HCT116 (cell line): ENCODE measurements at regions not wholly inside any gene's neighbourhood (a gene's known extent, or its start where the extent isn't known, plus 50 kb on each side); places are given as distances from the start of the nearest gene placed in this dataset.
"Not testable (repeated sequence)": the region's sequence is repeated elsewhere in the genome, so short reads cannot be mapped to it uniquely, and the experiment has no call there.

ENCODE experiments used
- ATAC-seq: fragments of 200-7000 bp; cut with Tn5 transposase; 2 replicates; pipeline ENCODE4 v1.9.1; 2020; ENCODE audit warnings: mild to moderate bottlenecking, moderate library complexity
- BruUV-seq: library from RNA; stranded (reverse); fragments of 400-500 nt; replicated peaks from 2 replicates; lab custom pipeline; 2021; lab: Mats Ljungman, UMichigan
- CTCF ChIA-PET: fragments of 300-600 bp; sonication (Branson Sonifier 250); formaldehyde crosslinking; loops from one replicate; lab custom pipeline; 2021; ENCODE audit warnings: antibody characterized with exemption; lab: Charles Lee
- POLR2A ChIA-PET: fragments of 300-600, 350-600 bp; sonication (Branson Sonifier 250); formaldehyde crosslinking; loops from one replicate; lab custom pipeline; 2021; ENCODE audit warnings: antibody characterized with exemption; lab: Charles Lee
- RAD21 ChIA-PET, 2 experiments: fragments of 300-600 bp; sonication (Branson Sonifier 250); formaldehyde crosslinking; loops; one replicate each; lab custom pipeline; 2023; ENCODE audit warnings: low total read pairs in 2 of 2; ENCODE audit not compliant: uncharacterized antibody in 2 of 2, unreplicated experiment in 2 of 2, low non-redundant PET in 1 of 2; lab: Charles Lee
- DNase-seq: peaks from one replicate; pipeline ENCODE4 v3.0.0-alpha.2; 2010; ENCODE audit warnings: low read depth, low spot score
- H2AFZ ChIP-seq: fragments of 200-600 bp; shearing (Covaris generic), sonication (generic); 2 replicates; pipeline ENCODE4 v1.6.1; 2017; ENCODE audit warnings: low read depth, mixed run types, mixed read lengths, antibody characterized with exemption, low read length; ENCODE audit not compliant: poor library complexity, severe bottlenecking
- H3K27ac ChIP-seq: 2 replicates; pipeline ENCODE4 v1.5.1; 2012; ENCODE audit warnings: low read depth, low read length
- H3K27me3 ChIP-seq: fragments of 200-600 bp; sonication (generic); 2 replicates; pipeline ENCODE4 v1.6.1; 2016; ENCODE audit warnings: mixed run types, low read length, mixed read lengths; ENCODE audit not compliant: insufficient read depth
- H3K36me3 ChIP-seq, 2 experiments: fragments of 200-500 bp in 1 of 2; fragments of 200-600 bp in 1 of 2; sonication (Bioruptor generic) in 1 of 2; sonication (generic) in 1 of 2; 2 replicates each; pipeline versions ENCODE4 v1.5.1 to v1.6.1; 2014 to 2016; ENCODE audit warnings: low read length in 2 of 2, inconsistent platforms in 1 of 2, mixed read lengths in 1 of 2, mixed run types in 1 of 2; ENCODE audit not compliant: insufficient read depth in 2 of 2, control insufficient read depth in 1 of 2
- H3K4me1 ChIP-seq, 2 experiments: fragments of 200-600 bp in 1 of 2; sonication (generic) in 1 of 2; 2 replicates each; pipeline versions ENCODE4 v1.5.1 to v1.6.1; 2012 to 2017; ENCODE audit warnings: low read length in 2 of 2, inconsistent platforms in 1 of 2, mild to moderate bottlenecking in 1 of 2, mixed read lengths in 1 of 2, mixed run types in 1 of 2, moderate library complexity in 1 of 2; ENCODE audit not compliant: insufficient read depth in 2 of 2, control insufficient read depth in 1 of 2
- H3K4me2 ChIP-seq: fragments of 200-600 bp; sonication (generic); 2 replicates; pipeline ENCODE4 v1.6.1; 2017; ENCODE audit warnings: mixed run types, low read length, mixed read lengths
- H3K4me3 ChIP-seq, 2 experiments: fragments of 200-600 bp in 1 of 2; sonication (generic) in 1 of 2; replicated peaks in 1 of 2; 2 replicates each; pipeline ENCODE4 v1.5.1; 2011 to 2016; ENCODE audit warnings: low read length in 2 of 2, control low read depth in 1 of 2, low read depth in 1 of 2, mild to moderate bottlenecking in 1 of 2, mixed read lengths in 1 of 2, mixed run types in 1 of 2
- H3K79me2 ChIP-seq: fragments of 200-600 bp; sonication (generic); 2 replicates; pipeline ENCODE4 v1.6.1; 2017; ENCODE audit warnings: mild to moderate bottlenecking, mixed run types, low read length, moderate library complexity, mixed read lengths; ENCODE audit not compliant: insufficient read depth
- H3K9ac ChIP-seq: fragments of 200-600 bp; sonication (generic); 2 replicates; pipeline ENCODE4 v1.6.1; 2016; ENCODE audit warnings: low read length, mixed read lengths
- H3K9me2 ChIP-seq: fragments of 200-600 bp; sonication (generic), shearing (Covaris generic); 2 replicates; pipeline ENCODE4 v1.6.1; 2017; ENCODE audit warnings: mixed run types, mild to moderate bottlenecking, moderate library complexity; ENCODE audit not compliant: insufficient read depth
- H3K9me3 ChIP-seq, 2 experiments: fragments of 200-500 bp in 1 of 2; fragments of 200-600 bp in 1 of 2; sonication (Bioruptor generic) in 1 of 2; sonication (generic) in 1 of 2; 2 replicates each; pipeline ENCODE4 v1.6.1; 2014 to 2017; ENCODE audit warnings: low read length in 2 of 2, mixed read lengths in 2 of 2, inconsistent platforms in 1 of 2, low read depth in 1 of 2, mild to moderate bottlenecking in 1 of 2, mixed run types in 1 of 2, moderate library complexity in 1 of 2; ENCODE audit not compliant: control insufficient read depth in 1 of 2, insufficient read depth in 1 of 2
- H4K20me1 ChIP-seq: fragments of 200-600 bp; sonication (generic), shearing (Covaris generic); 2 replicates; pipeline ENCODE4 v1.6.1; 2017; ENCODE audit warnings: mixed run types, mild to moderate bottlenecking, moderate library complexity; ENCODE audit not compliant: insufficient read depth
- CBX3 ChIP-seq: IDR thresholded peaks from 2 replicates; pipeline ENCODE4 v1.6.1; 2012; ENCODE audit warnings: low read depth
- CEBPB ChIP-seq: IDR thresholded peaks from 2 replicates; pipeline ENCODE4 v1.6.1; 2012; ENCODE audit warnings: low read depth
- EGR1 ChIP-seq: IDR thresholded peaks from 2 replicates; pipeline ENCODE4 v1.6.1; 2012; ENCODE audit warnings: low read depth
- ELF1 ChIP-seq: IDR thresholded peaks from 2 replicates; pipeline ENCODE4 v1.6.1; 2012; ENCODE audit warnings: low read depth, borderline replicate concordance
- FOSL1 ChIP-seq: IDR thresholded peaks from 2 replicates; pipeline ENCODE4 v1.6.1; 2012; ENCODE audit warnings: low read depth
- POLR2A ChIP-seq: IDR thresholded peaks from 2 replicates; pipeline ENCODE4 v1.7.0; 2011; ENCODE audit warnings: borderline replicate concordance; ENCODE audit not compliant: insufficient read depth, insufficient read length; ENCODE audit errors: extremely low read depth
- POLR2AphosphoS5 ChIP-seq: IDR thresholded peaks from 2 replicates; pipeline ENCODE4 v1.6.1; 2011; ENCODE audit warnings: mild to moderate bottlenecking, low read depth, low read length, moderate library complexity
- SIN3A ChIP-seq: IDR thresholded peaks from 2 replicates; pipeline ENCODE4 v1.6.1; 2012; ENCODE audit warnings: low read depth
- TCF7L2 ChIP-seq: IDR thresholded peaks from 2 replicates; pipeline ENCODE4 v1.7.0; 2011; ENCODE audit warnings: borderline replicate concordance, inconsistent platforms; ENCODE audit not compliant: insufficient read depth, insufficient read length; ENCODE audit errors: extremely low read depth
- ZNF274 ChIP-seq: fragments of 200-500 bp; sonication (Bioruptor generic); IDR thresholded peaks from 2 replicates; pipeline ENCODE4 v1.6.1; 2014; ENCODE audit warnings: mild to moderate bottlenecking, low read depth, low read length, inconsistent platforms
- intact Hi-C: fragments of 100-400 bp; cut with micrococcal nuclease; formaldehyde crosslinking; loops from 2 replicates; pipeline ENCODE4 v1.10.0; 2022
- TF ChIP-seq, protein P1 (sequence below): IDR thresholded peaks from 2 replicates; pipeline ENCODE4 v1.6.1; 2012

DNA sequence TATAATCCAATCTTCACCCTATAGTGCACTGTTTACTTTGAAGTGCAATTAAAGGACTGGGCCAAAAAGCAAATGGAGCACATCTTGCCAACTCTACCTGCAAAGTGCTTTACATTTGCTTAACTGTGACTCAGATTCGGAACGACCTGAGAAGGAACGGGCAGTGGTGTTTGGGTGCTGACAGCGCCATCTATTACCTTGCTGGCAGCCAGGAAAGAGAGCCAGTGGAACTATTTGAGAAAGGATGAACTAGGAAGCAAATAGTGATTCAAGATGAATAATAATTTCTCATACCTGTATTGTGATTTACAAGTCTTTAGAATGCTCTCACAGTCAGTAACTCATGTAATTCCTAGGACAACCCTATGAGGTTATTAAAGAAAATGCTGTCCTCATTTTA, 312.9 kb downstream of the PDCD6IP start:
- intact Hi-C loops: no loop called here
- DNase-seq (no peak), ATAC-seq (no peak)
- H3K4me2 ChIP-seq: no peak overlapping the region
- no peak for TF ChIP-seq TCF7L2
- no peak for TF ChIP-seq FOSL1
- TF ChIP-seq SIN3A: no peak
- no peak for TF ChIP-seq POLR2A
- TF ChIP-seq ZNF274: no peak
- no peak for TF ChIP-seq POLR2AphosphoS5
- TF ChIP-seq, protein P1, sequence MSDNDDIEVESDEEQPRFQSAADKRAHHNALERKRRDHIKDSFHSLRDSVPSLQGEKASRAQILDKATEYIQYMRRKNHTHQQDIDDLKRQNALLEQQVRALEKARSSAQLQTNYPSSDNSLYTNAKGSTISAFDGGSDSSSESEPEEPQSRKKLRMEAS: no peak
- no peak for TF ChIP-seq CBX3
- TF ChIP-seq CEBPB: no peak
- no peak for TF ChIP-seq EGR1
- no peak for TF ChIP-seq ELF1
- no peaks in the 10 kb centered on the region for H3K9me3 ChIP-seq
- H3K79me2 ChIP-seq: no peaks in the 10 kb centered on the region
- POLR2A ChIA-PET: no interaction called here
- CTCF ChIA-PET: no interaction called here
- H3K36me3 ChIP-seq: no peaks in the 10 kb centered on the region
- no TSS peak for BruUV-seq
- H4K20me1 ChIP-seq: no peaks in the 10 kb centered on the region
- RAD21 ChIA-PET: no interaction called here
- no peak overlapping the region for H2AFZ ChIP-seq
- H3K9me2 ChIP-seq: no peaks in the 10 kb centered on the region
- H3K27ac ChIP-seq: no peak overlapping the region
- peaks cover 4% of the 10 kb centered on the region for H3K27me3 ChIP-seq
- no peaks in the 10 kb centered on the region for H3K4me1 ChIP-seq
- H3K9ac ChIP-seq: no peak overlapping the region
- H3K4me3 ChIP-seq: no peak overlapping the region

DNA sequence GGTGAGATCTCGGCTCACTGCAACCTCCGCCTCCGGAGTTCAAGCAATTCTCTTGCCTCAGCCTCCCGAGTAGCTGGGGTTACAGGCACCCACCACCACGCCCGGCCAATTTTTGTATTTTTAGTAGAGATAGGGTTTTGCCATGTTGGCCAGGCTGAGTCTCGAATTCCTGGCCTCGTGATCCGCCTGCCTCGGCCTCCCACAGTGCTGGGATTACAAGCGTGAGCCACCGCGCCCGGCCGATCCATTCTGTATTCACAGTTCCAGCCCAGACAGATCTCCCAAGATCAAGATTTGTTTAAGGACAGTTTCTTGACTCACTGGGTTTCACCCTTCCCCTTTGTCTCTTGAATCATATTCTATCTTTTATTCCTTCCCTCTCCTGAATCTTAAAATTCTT, 313.8 kb downstream of the PDCD6IP start:
- H3K4me1 ChIP-seq, CTCF ChIA-PET, POLR2A ChIA-PET, H3K27me3 ChIP-seq, H3K36me3 ChIP-seq, BruUV-seq, H4K20me1 ChIP-seq, H2AFZ ChIP-seq, H3K27ac ChIP-seq, DNase-seq, H3K79me2 ChIP-seq, H3K9me2 ChIP-seq, H3K9me3 ChIP-seq, RAD21 ChIA-PET, H3K4me2 ChIP-seq, H3K4me3 ChIP-seq, intact Hi-C loops, ATAC-seq, H3K9ac ChIP-seq: not testable (repeated sequence)
